ENCODE measurements at regions not wholly inside any gene's neighbourhood (a gene's known extent, or its start where the extent isn't known, plus 50 kb on each side); places are given as distances from the start of the nearest gene placed in this dataset.

DNA sequence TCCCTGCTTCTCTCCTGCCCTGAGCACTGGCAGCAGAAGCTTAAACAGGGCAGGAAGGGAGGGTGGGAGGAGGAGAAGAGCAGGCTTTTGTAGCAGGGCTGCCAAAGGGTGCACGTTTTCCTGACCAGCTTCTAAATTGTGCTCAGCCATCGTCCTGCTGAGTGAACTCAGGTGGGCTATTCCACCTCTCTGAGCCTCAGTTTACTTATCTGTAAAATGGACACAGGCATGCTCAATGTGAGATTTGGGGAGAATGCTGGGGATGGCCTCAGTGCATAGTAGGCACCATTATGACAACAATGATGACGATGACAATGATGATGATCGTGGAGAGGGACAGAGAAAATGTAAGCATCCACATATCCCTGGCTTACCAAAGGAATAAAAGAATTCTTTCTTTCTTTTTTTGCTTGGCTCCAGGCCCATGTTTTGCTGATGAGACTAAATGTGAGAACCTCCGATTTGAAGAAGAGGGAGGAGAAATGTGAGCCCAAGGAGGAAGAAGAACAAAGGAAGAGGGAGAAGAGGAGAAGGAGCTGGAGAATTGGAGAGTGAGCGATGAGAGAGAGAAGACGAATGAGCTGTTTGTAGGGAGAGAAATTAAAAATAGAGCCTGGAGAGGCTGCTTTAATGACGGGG is 105.5 kb upstream of the MYL2 start:
- H3K27me3 Mint-ChIP-seq (ENCODE audit: insufficient read depth) = peaks cover 33% of the 10 kb centered on the region
- no peak for DNase-seq
- no peak overlapping the region for H3K4me3 Mint-ChIP-seq
- no peaks in the 10 kb centered on the region for H3K36me3 Mint-ChIP-seq (ENCODE audit: low read depth)
- no peaks in the 10 kb centered on the region for H3K4me1 Mint-ChIP-seq (ENCODE audit: low read depth)
- TF ChIP-seq, protein P1, sequence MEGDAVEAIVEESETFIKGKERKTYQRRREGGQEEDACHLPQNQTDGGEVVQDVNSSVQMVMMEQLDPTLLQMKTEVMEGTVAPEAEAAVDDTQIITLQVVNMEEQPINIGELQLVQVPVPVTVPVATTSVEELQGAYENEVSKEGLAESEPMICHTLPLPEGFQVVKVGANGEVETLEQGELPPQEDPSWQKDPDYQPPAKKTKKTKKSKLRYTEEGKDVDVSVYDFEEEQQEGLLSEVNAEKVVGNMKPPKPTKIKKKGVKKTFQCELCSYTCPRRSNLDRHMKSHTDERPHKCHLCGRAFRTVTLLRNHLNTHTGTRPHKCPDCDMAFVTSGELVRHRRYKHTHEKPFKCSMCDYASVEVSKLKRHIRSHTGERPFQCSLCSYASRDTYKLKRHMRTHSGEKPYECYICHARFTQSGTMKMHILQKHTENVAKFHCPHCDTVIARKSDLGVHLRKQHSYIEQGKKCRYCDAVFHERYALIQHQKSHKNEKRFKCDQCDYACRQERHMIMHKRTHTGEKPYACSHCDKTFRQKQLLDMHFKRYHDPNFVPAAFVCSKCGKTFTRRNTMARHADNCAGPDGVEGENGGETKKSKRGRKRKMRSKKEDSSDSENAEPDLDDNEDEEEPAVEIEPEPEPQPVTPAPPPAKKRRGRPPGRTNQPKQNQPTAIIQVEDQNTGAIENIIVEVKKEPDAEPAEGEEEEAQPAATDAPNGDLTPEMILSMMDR (IDR thresholded peaks at IDR 0.05) = no peak
- H3K27ac Mint-ChIP-seq = no peak overlapping the region
- no peaks in the 10 kb centered on the region for H3K9me3 Mint-ChIP-seq

DNA sequence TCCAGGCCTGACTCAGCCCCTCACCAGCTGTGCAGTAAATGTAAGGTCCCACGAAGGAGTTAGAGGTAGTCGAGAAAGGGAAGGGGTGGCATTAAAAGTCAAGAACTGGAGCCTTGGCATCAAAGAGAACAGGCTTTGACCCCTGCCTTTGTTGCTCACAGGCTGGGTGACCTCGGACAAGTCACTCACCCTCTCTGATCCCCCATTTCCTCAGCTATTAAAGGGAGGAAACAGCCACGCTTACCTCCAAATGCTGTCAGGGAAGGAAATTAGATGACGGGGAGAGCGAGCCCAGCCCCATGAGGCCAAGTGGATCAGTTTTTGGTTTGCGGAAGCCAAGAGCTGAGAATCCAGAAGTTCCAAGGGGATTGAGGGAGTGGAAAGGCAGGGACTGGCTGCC is 104.9 kb upstream of the MYL2 start:
- Mint-ChIP-seq H3K36me3 (ENCODE audit: low read depth) (no peaks in the 10 kb centered on the region), H3K27me3 (ENCODE audit: insufficient read depth) (peaks cover 36% of the 10 kb centered on the region), H3K4me1 (ENCODE audit: low read depth) (no peaks in the 10 kb centered on the region), H3K27ac (no peak overlapping the region), H3K4me3 (no peak overlapping the region), H3K9me3 (no peaks in the 10 kb centered on the region)
- TF ChIP-seq, protein P1 (IDR thresholded peaks at IDR 0.05) = no peak
- DNase-seq = no peak

DNA sequence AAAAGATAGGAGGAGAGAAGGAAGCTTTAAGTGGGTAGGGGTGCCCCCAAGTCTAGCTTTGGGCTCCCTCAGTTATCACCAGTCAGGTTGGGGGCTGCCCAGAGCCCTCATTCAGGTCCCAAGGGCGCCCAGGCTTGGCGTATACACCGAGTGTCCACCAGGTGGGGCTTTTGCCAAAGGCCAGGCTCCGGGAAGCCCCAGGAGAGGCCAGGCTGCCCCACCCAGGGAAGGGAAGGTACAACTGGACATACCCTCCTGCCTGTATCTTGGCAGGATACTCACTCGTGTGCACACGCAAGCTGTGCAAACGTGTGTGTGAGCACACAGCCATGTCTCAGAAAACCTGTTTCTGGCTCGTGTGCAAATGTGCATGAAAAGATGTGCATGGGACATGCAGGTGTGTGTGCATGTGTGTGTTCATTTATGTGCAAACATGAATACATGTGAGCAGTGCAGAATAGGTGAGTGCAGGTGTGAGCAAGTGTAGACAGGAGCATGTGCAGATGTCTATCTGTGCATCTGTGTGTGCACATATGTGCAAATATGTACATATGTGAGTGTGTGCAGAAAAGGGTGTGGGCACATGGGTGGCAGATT is 103.9 kb upstream of the MYL2 start:
- peak; percentile 7 for DNase-seq

DNA sequence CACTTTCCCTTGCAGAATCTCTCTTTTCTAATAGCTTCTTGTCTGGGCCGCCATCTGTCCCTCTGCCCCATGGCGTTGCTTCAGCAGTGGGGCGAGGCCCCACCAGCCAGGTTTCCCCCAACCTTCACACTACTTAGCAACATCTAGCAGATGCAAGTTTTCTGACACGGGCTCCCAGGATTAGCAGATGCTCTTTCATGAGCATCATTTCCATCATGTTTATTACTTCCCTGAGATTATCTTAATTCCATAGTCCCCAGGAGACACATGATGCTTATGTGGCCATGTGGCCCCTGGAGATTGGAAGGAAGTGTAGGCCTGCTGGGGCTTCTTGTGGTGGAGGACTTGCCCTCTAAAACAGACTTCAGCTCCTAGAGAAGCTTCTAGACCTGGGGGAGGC is 102.0 kb upstream of the MYL2 start:
- Mint-ChIP-seq H3K27ac (no peak overlapping the region), H3K27me3 (ENCODE audit: insufficient read depth) (peaks cover 32% of the 10 kb centered on the region), H3K4me1 (ENCODE audit: low read depth) (no peaks in the 10 kb centered on the region), H3K9me3 (no peaks in the 10 kb centered on the region), H3K4me3 (no peak overlapping the region), H3K36me3 (ENCODE audit: low read depth) (no peaks in the 10 kb centered on the region)
- TF ChIP-seq, protein P1 (IDR thresholded peaks at IDR 0.05) = no peak
- DNase-seq = no peak

More for the DNA sequence above, 103.9 kb upstream of the MYL2 start:
- TF ChIP-seq, protein P1 (IDR thresholded peaks at IDR 0.05) = peak; percentile 89
- Mint-ChIP-seq H3K27me3 (ENCODE audit: insufficient read depth) (peaks cover 37% of the 10 kb centered on the region), H3K4me1 (ENCODE audit: low read depth) (no peaks in the 10 kb centered on the region), H3K36me3 (ENCODE audit: low read depth) (no peaks in the 10 kb centered on the region), H3K4me3 (no peak overlapping the region), H3K27ac (no peak overlapping the region), H3K9me3 (no peaks in the 10 kb centered on the region)

DNA sequence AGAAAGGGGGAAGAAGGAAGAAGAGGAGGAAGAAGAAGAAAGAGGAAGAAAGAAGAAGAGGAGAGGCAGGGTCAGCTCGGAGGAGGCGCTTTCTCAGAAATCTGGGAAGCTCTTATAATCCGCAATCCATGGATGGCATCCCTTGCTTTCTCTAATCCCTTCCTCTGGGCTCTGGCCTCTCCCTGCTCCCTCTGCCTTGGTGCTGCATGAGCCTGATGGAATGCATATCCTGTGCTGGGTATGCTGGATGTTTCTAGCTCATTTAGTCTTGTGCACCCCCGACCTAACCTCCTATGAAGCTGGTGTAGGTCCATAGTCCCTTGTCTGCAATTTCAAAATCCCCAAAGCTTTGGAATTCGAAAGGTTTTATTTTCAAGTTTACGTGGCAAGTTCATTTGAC is 94.2 kb upstream of the MYL2 start:
- TF ChIP-seq, protein P1 (IDR thresholded peaks at IDR 0.05) = no peak
- H3K27me3 Mint-ChIP-seq (ENCODE audit: insufficient read depth) = peaks cover 20% of the 10 kb centered on the region
- no peak overlapping the region for H3K27ac Mint-ChIP-seq
- no peaks in the 10 kb centered on the region for H3K4me1 Mint-ChIP-seq (ENCODE audit: low read depth)
- DNase-seq = no peak
- H3K9me3 Mint-ChIP-seq = no peaks in the 10 kb centered on the region
- H3K4me3 Mint-ChIP-seq = no peak overlapping the region
- H3K36me3 Mint-ChIP-seq (ENCODE audit: low read depth) = no peaks in the 10 kb centered on the region
